Stimulated activated CD8-positive, alpha-beta memory T cell treated with anti-CD3 and anti-CD28 coated beads, Interleukin-15, amount 100 ng/mL, for 48 hours (primary cell): ENCODE measurements at regions not wholly inside any gene's neighbourhood (a gene's known extent, or its start where the extent isn't known, plus 50 kb on each side); places are given as distances from the start of the nearest gene placed in this dataset.

Experiments
- DNase-seq, 2 donors: peaks; one replicate each; pipeline ENCODE4 v3.0.0-alpha.2; 2020; ENCODE audit warnings: low read depth in 2 of 2

GRCh38 chr15:94015324-94015723, 216.0 kb upstream of the MCTP2 start:
- DNase-seq = no peak

DNA sequence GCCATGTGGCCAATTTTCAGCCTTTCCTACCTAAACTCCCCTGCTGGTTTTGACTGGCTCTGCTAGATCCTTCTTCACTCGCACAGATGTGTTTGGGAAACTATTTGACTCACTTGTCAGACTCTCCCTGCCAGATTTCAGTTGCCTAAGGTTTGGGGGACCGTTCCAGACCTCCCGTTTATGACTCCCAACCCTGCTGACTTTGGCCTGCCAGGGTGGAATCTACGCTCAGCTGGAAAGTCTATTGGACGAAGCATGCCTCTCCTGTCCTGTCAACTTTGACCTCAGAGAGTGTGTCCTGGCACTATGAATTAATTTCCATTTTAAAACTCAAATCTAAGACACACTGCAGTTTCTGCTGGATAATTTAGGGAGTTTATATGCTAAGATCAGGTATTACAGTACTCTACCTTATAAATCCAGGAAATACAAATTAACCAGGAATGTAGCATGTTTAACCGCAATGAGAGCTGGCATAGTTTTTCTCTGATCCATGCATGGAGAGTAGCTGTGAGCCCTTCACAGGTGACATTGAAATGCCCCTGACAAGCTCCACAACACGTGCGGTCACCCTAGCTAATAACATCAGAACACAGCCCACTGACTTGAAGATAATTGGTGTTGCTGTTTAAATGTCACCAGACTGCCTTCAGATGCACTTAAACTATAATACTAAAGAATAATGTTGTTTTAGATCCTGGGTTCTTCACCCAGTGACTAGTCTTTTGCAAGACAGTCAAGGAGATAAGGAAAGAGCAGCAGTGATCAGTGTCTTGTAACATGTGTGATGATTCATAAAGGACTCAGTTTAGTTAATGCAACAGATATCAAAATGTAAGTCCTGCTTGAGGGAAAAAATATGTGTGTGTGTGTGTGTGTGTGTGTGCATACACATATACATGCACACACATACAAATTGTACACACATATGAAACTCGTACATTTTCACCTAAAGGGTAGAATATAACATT, 223.0 kb upstream of the MCTP2 start:
- no peak for DNase-seq

DNA sequence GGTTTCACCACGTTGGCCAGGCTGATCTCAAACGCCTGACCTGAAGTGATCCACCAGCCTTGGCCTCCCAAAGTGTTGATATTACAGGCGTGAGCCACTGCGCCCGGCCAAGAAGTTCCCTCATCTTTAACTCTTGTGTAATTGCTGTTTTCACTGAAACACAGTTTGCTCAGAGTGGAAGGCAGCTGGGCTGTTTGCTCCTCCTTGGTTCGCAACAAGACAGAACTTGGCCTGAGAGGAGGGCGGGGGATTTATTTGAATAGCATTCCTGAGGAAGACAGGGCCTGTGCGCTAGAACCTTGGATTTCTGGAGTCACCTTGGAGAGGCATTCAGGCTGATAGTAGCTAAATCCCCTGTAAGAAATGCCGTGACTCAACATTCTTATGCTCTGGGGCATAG, 226.7 kb upstream of the MCTP2 start:
- DNase-seq = no peak

- no peak for DNase-seq
These were observed 229.3 kb upstream of the MCTP2 start for GRCh38 chr15:94002041-94002440.

DNA sequence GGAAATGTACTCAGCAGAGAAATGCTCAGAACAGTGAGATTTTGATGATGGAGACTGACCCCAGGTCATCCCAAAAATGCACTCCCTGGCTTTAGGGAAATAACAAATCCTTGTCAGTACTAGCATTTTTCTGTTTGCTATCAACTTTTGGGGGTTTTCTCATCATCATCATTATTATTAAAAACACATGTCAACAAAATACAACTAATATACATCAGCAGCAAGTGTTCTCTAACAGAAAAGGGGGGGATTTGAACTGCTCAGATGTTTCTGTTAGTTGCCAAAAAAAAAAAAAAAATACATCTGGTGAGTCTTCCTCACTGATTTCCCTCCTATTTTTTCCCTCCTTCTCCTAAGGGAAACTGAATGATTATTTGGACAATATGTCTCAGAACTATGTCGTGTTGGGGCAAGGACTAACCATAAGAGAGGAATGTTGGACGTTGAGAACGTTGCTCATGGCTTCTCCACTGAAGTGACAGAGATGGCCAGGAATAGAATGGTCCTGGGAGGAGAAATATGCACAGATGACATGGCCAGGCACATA, 230.0 kb upstream of the MCTP2 start:
- DNase-seq = no peak

- no peak for DNase-seq
These were observed 230.8 kb upstream of the MCTP2 start for GRCh38 chr15:94000606-94001005.

GRCh38 chr15:93997071-93997658, 234.2 kb upstream of the MCTP2 start:
- no peak for DNase-seq

- DNase-seq = no peak
These were observed 241.8 kb upstream of the MCTP2 start for GRCh38 chr15:93989440-93989998.

GRCh38 chr15:93987068-93987467, 244.3 kb upstream of the MCTP2 start:
- DNase-seq = peak; percentile 1 to 20

- no peak for DNase-seq
These were observed 244.9 kb upstream of the MCTP2 start for GRCh38 chr15:93986400-93986984.

DNA sequence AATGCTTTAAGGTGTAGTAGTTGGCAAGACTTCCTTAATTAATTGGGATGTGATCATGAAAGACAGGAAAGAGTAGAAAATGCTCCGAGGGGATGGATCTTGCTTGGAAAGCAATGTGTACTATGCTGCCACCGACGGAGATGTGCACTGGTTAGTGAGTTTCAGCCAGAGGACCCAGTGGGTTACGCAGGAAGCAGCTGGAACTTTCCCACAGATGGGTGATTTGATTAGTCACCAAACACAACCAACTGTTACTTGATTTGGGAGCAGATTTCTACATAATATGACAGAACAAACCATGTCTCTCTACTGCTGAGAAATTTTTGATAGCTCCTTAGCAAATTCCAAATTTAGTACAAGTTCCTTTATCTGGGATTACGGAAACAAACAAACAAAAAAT, 245.4 kb upstream of the MCTP2 start:
- DNase-seq = no peak

- no peak for DNase-seq
These were observed 246.2 kb upstream of the MCTP2 start for GRCh38 chr15:93985176-93985575.

DNA sequence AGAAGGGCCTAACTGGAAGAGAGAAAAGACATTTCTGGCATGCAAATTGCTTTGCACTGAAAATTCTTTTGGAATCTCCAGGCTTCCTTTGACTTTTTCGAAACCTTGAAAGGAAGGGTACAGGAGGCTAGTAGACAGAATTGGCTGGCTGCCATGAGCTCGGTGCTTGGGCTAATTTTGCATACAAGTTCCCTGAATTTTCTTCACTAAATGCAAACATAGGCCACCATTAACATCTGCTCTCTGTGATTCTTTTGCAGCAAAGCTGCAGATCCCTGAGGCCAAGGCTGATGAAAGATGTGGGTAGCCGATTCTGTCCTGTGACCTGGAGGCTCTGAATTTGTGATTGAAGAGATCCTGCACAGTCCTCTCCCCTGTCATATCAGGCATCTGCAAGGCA, 247.8 kb upstream of the MCTP2 start:
- no peak for DNase-seq

DNA sequence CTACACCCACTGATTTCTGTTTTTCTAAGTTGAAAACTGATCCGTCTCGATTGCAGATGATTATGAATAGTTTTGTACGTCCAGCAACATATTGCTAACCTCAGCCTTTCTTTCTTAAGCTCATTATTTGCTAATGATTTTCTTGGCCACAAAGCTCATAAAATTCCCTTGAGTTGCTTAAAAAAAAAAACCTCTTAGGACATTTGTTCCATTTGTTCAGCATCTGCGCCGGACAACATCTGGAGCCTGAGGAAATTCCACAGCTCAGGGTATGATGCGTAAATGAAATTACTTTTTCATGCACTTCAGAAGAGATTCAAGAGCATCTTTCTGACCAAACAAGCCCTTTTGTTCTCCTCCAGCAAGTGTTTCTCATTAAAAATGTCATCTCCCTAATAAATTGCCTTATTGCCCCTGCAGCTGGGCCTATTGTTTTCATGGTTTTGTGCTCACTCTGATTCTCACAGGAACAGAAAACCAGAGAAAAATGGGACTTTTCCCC, 249.1 kb upstream of the MCTP2 start:
- DNase-seq = no peak

GRCh38 chr15:93981706-93982105, 249.7 kb upstream of the MCTP2 start:
- DNase-seq = no peak

DNA sequence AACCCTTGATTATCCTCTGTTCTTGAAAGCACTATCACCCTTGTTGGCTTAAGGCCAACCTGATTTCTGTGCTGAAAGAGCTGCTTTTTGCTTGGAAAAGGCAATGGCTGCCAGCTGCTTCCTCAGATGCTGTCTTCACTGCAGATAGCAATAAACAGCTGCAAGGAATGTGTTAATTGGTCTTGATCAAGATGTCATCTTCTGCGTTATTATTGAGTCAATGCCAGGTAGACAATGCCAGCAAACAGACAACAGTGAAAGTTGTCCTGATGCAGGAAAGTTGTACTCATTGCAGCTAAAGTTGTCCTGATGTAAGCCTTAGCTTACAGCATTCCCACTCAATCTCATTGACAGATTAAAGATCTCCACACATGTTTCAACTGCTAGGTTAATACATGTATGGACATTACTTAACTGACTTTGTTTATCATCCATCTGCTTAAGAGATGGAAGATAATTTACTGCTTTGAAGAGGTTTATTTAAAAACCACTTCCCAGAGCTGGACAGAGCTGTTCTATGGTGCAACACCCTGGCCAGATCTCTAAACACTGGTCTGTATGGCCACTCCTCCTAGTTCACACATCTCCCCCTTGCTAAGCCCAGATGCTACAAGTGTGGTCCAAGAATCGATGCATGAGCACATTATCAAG, 251.0 kb upstream of the MCTP2 start:
- DNase-seq = no peak

- DNase-seq = no peak
These were observed 256.4 kb upstream of the MCTP2 start for GRCh38 chr15:93974804-93975481.

GRCh38 chr15:93973287-93973686, 258.1 kb upstream of the MCTP2 start:
- no peak for DNase-seq

GRCh38 chr15:93968773-93969172, 262.6 kb upstream of the MCTP2 start:
- no peak for DNase-seq

GRCh38 chr15:93965304-93965908, 266.0 kb upstream of the MCTP2 start:
- DNase-seq = no peak
